ENCODE measurements at regions not wholly inside any gene's neighbourhood (a gene's known extent, or its start where the extent isn't known, plus 50 kb on each side); places are given as distances from the start of the nearest gene placed in this dataset.

GRCh38 chr5:116709082-116709481, 134.5 kb upstream of the SEMA6A start:
- Histone ChIP-seq H3K4me2 (ENCODE audit: control insufficient read depth, insufficient read depth) (peak overlapping the region; percentile 7; the same call in 1 of the 2 replicates), H3K27me3 (replicated peaks in 1 of 2; ENCODE audit: control insufficient read depth in 2 of 2, insufficient read depth in 2 of 2, low read length in 1 of 2) (no peaks in the 10 kb centered on the region), H3K36me3 (ENCODE audit: control insufficient read depth in 2 of 2, insufficient read depth in 2 of 2, low read length in 1 of 2) (no peaks in the 10 kb centered on the region), H3K79me2 (ENCODE audit: control insufficient read depth, insufficient read depth, low read length) (no peaks in the 10 kb centered on the region), H3K4me1 (ENCODE audit: control insufficient read depth, insufficient read depth, low read length) (peaks cover 25% of the 10 kb centered on the region), H3K4me3 (no peak overlapping the region; the same call in 1 of the 2 replicates), H3K27ac (ENCODE audit: control insufficient read depth, insufficient read depth) (no peak overlapping the region), H3K9me3 (replicated peaks; ENCODE audit: control insufficient read depth, insufficient read depth, low read length) (peaks cover 4% of the 10 kb centered on the region), H2AFZ (ENCODE audit: control insufficient read depth, low read depth, low read length) (no peak overlapping the region), H4K20me1 (ENCODE audit: control insufficient read depth, insufficient read depth) (no peaks in the 10 kb centered on the region), H3K9ac (ENCODE audit: control insufficient read depth, insufficient read depth, low read length) (no peak overlapping the region)
- 3% methylated on average over 5 of the region's 5 CpGs for WGBS (ENCODE audit: insufficient coverage, insufficient replicate concordance, low lambda C conversion rate, missing lambda C conversion rate)
- intact Hi-C loops (cut with micrococcal nuclease; ENCODE audit: unreplicated experiment) (loop anchor here (2.0 to 5.0 kb wide), 3 partner anchors 37 to 57 kb away; no protein-coding TSS in a partner anchor), in situ Hi-C loops (cut with MboI) (no loop called here)
- ChIA-PET POLR2A (interaction anchor here (0.7 kb wide), 1 partner anchor 26 kb away, joined by 4 read pairs; no protein-coding TSS in a partner anchor), SMC1A (ENCODE audit: uncharacterized antibody, unreplicated experiment) (interaction anchor here (0.9 to 5.1 kb wide), 5 partner anchors 37 to 134 kb away, joined by 3 to 44 read pairs (median 4); no protein-coding TSS in a partner anchor), CTCF (interaction anchor here (1.3 kb wide), 1 partner anchor 8 kb away, joined by 3 read pairs; no protein-coding TSS in a partner anchor), RAD21 (ENCODE audit: unreplicated experiment) (no interaction called here)
- ATAC-seq (peak; percentile 68), DNase-seq (ENCODE audit: low read depth, low spot score) (peak; percentile 60), FAIRE-seq (peak; percentile 54)
- no TSS peak for BruUV-seq (replicated peaks)
- peak; percentile 69 for TF ChIP-seq NR2C1 (IDR thresholded peaks at IDR 0.05)
- no peak for TF ChIP-seq YY1 (IDR thresholded peaks at IDR 0.05; ENCODE audit: low read depth, low read length)
- no peak for TF ChIP-seq SREBF2 (IDR thresholded peaks at IDR 0.05; ENCODE audit: low read length)
- no peak for TF ChIP-seq CHD2 (IDR thresholded peaks at IDR 0.05; ENCODE audit: borderline replicate concordance, low read depth, low read length)
- no peak for TF ChIP-seq SUPT20H (IDR thresholded peaks at IDR 0.05; ENCODE audit: borderline replicate concordance, control insufficient read depth, low read depth, low read length)
- TF ChIP-seq USF2 (IDR thresholded peaks at IDR 0.05; ENCODE audit: borderline replicate concordance, low read depth, low read length): no peak
- no peak for TF ChIP-seq ZNF384 (IDR thresholded peaks at IDR 0.05; ENCODE audit: borderline replicate concordance, low read depth, low read length)
- TF ChIP-seq ETV6 (conservative IDR thresholded peaks at IDR 0.05 in 1 of 2, IDR thresholded peaks at IDR 0.05 in 1 of 2; ENCODE audit: borderline replicate concordance in 1 of 2, low read depth in 1 of 2): 0 out of 4 replicates have a peak, but pooled peaks of 1 of the 2 experiments have one; percentile 42
- TF ChIP-seq SKIL (IDR thresholded peaks at IDR 0.05; ENCODE audit: low read depth, poor library complexity, severe bottlenecking): peak; percentile 57
- TF ChIP-seq ZSCAN29 (IDR thresholded peaks at IDR 0.05): no peak
- TF ChIP-seq KLF5 (IDR thresholded peaks at IDR 0.05; ENCODE audit: partially characterized antibody): no peak
- no peak for TF ChIP-seq PML (IDR thresholded peaks at IDR 0.05; ENCODE audit: low read length)
- TF ChIP-seq SPI1 (IDR thresholded peaks at IDR 0.05; ENCODE audit: borderline replicate concordance, insufficient read depth, low read depth, low read length): peak; percentile 40; the same call in 1 of the 2 replicates
- TF ChIP-seq EGR1 (IDR thresholded peaks at IDR 0.05; ENCODE audit: borderline replicate concordance in 1 of 2, low read depth in 2 of 2, low read length in 2 of 2): no peak
- no peak for TF ChIP-seq MYB (IDR thresholded peaks at IDR 0.05; ENCODE audit: borderline replicate concordance, low read depth, low read length)
- no peak for TF ChIP-seq ZNF207 (IDR thresholded peaks at IDR 0.05; ENCODE audit: borderline replicate concordance)
- peak; percentile 89 for TF ChIP-seq NR2F1 (conservative IDR thresholded peaks at IDR 0.05)
- no peak for TF ChIP-seq MLLT1 (IDR thresholded peaks at IDR 0.05)
- TF ChIP-seq GATAD2B (conservative IDR thresholded peaks at IDR 0.05; ENCODE audit: low read depth): no peak; the same call in 1 of the 2 replicates
- TF ChIP-seq PAX5 (IDR thresholded peaks at IDR 0.05; ENCODE audit: borderline replicate concordance, low read depth, low read length): no peak
- 0 out of 2 replicates have a peak, but pooled peaks have one; percentile 30 for TF ChIP-seq IRF4 (IDR thresholded peaks at IDR 0.05; ENCODE audit: low read depth, low read length)
- TF ChIP-seq RUNX3 (IDR thresholded peaks at IDR 0.05; ENCODE audit: low read length): peak; percentile 37; the same call in 1 of the 2 replicates

Measured in GM12878 (cell line).